K562 (cell line): ENCODE measurements at regions not wholly inside any gene's neighbourhood (a gene's known extent, or its start where the extent isn't known, plus 50 kb on each side); places are given as distances from the start of the nearest gene placed in this dataset.

Source experiments
- C11orf30 ChIP-seq: fragments of 450-650 bp; IDR thresholded peaks from 2 replicates; pipeline ENCODE4 v1.6.1; 2016; ENCODE audit warnings: low read depth, mild to moderate bottlenecking
- CHD7 ChIP-seq: fragments of 200-600 bp; sonication (generic); IDR thresholded peaks from one replicate; pipeline ENCODE4 v1.6.1; 2012; ENCODE audit warnings: mild to moderate bottlenecking, low read depth, low read length, inconsistent platforms
- CREBBP ChIP-seq: IDR thresholded peaks from one replicate; pipeline ENCODE4 v1.6.1; 2012; ENCODE audit warnings: low read depth, mild to moderate bottlenecking, control low read depth, inconsistent platforms, low read length
- HDGF ChIP-seq: fragments of 450-650 bp; IDR thresholded peaks from 2 replicates; pipeline ENCODE4 v1.6.1; 2016
- RAD21 ChIP-seq, 2 experiments: fragments of 250-450 bp in 1 of 2; fragments of 450-650 bp in 1 of 2; sonication (Bioruptor Pico) in 1 of 2; formaldehyde crosslinking in 1 of 2; IDR thresholded peaks in 1 of 2; conservative IDR thresholded peaks in 1 of 2; 2 replicates each; pipeline versions ENCODE4 v1.4.0 to v1.8.0; 2020 to 2022; ENCODE audit warnings: mild to moderate bottlenecking in 2 of 2, moderate library complexity in 1 of 2
- SFPQ ChIP-seq: fragments of 200-400 bp; formaldehyde crosslinking; IDR thresholded peaks from 2 replicates; pipeline ENCODE4 v1.6.1; 2017; ENCODE audit warnings: mild to moderate bottlenecking, low read depth, low read length, moderate library complexity
- UBTF ChIP-seq, 2 experiments: IDR thresholded peaks; 2 replicates each; pipeline ENCODE4 v1.6.1; 2012; ENCODE audit warnings: improper control_type of control experiment in 2 of 2, low read depth in 2 of 2, low read length in 2 of 2, borderline replicate concordance in 1 of 2
- ZNF134 ChIP-seq: fragments of 250-450 bp; sonication (Bioruptor Pico); conservative IDR thresholded peaks from 2 replicates; pipeline ENCODE4 v1.4.0; 2020

- no peak for TF ChIP-seq CHD7
- no peak for TF ChIP-seq SFPQ
- TF ChIP-seq HDGF, result no peak
- TF ChIP-seq RAD21 (CRISPR knock-in tag; conservative IDR thresholded peaks at IDR 0.05 in 1 of 2, IDR thresholded peaks at IDR 0.05 in 1 of 2), result no peak
- TF ChIP-seq UBTF (IDR thresholded peaks at IDR 0.05; ENCODE audit: borderline replicate concordance in 1 of 2, low read depth in 2 of 2, low read length in 2 of 2), result no peak
- no peak for TF ChIP-seq CREBBP
- TF ChIP-seq ZNF134, result no peak
- TF ChIP-seq C11orf30, result no peak
Observed at GRCh38 chr1:177596485-177596884, 373.4 kb downstream of the SEC16B start (continued).
